ENCODE measurements at regions not wholly inside any gene's neighbourhood (a gene's known extent, or its start where the extent isn't known, plus 50 kb on each side); places are given as distances from the start of the nearest gene placed in this dataset.

GRCh38 chr15:97688886-97689285 lies 271.6 kb upstream of the ARRDC4 start:
- TF ChIP-seq, protein P1, sequence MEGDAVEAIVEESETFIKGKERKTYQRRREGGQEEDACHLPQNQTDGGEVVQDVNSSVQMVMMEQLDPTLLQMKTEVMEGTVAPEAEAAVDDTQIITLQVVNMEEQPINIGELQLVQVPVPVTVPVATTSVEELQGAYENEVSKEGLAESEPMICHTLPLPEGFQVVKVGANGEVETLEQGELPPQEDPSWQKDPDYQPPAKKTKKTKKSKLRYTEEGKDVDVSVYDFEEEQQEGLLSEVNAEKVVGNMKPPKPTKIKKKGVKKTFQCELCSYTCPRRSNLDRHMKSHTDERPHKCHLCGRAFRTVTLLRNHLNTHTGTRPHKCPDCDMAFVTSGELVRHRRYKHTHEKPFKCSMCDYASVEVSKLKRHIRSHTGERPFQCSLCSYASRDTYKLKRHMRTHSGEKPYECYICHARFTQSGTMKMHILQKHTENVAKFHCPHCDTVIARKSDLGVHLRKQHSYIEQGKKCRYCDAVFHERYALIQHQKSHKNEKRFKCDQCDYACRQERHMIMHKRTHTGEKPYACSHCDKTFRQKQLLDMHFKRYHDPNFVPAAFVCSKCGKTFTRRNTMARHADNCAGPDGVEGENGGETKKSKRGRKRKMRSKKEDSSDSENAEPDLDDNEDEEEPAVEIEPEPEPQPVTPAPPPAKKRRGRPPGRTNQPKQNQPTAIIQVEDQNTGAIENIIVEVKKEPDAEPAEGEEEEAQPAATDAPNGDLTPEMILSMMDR (IDR thresholded peaks at IDR 0.05), result no peak
- TF ChIP-seq POLR2A (IDR thresholded peaks at IDR 0.05), result no peak
- no peak for TF ChIP-seq EP300 (IDR thresholded peaks at IDR 0.05)

All from tibial nerve (tissue), 4 donors.